ENCODE measurements at regions not wholly inside any gene's neighbourhood (a gene's known extent, or its start where the extent isn't known, plus 50 kb on each side); places are given as distances from the start of the nearest gene placed in this dataset.

DNA sequence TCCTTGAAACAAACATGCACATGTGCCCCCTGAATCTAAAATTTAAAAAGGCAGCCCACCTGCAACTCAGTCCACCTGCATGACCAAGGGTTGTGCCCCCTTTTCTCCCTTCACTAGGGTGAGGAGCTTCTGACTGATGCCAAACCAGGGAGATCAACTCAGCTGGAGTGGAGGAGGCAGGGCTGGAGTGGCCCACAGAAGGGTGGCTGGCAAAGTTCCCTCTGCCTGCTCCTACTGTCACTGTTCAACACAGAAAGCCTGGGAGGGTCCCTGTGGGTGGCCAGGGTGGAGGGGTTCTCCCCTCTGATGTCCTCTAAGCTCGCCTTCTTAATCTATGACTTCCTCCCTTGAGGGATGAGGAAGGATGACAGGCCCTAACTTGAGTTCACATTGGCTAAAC lies 55.7 kb upstream of the ANTXRL start:
- TF ChIP-seq, protein P1, sequence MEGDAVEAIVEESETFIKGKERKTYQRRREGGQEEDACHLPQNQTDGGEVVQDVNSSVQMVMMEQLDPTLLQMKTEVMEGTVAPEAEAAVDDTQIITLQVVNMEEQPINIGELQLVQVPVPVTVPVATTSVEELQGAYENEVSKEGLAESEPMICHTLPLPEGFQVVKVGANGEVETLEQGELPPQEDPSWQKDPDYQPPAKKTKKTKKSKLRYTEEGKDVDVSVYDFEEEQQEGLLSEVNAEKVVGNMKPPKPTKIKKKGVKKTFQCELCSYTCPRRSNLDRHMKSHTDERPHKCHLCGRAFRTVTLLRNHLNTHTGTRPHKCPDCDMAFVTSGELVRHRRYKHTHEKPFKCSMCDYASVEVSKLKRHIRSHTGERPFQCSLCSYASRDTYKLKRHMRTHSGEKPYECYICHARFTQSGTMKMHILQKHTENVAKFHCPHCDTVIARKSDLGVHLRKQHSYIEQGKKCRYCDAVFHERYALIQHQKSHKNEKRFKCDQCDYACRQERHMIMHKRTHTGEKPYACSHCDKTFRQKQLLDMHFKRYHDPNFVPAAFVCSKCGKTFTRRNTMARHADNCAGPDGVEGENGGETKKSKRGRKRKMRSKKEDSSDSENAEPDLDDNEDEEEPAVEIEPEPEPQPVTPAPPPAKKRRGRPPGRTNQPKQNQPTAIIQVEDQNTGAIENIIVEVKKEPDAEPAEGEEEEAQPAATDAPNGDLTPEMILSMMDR (IDR thresholded peaks at IDR 0.05; ENCODE audit: extremely low read depth, insufficient read depth, missing control alignments): no peak
- in situ Hi-C loops (cut with MboI; ENCODE audit: low pct_unique_long_range_greater_than_20kb, low sequenced_read_pairs, unreplicated experiment): no loop called here
- DNase-seq (ENCODE audit: low spot score): no peak

DNA sequence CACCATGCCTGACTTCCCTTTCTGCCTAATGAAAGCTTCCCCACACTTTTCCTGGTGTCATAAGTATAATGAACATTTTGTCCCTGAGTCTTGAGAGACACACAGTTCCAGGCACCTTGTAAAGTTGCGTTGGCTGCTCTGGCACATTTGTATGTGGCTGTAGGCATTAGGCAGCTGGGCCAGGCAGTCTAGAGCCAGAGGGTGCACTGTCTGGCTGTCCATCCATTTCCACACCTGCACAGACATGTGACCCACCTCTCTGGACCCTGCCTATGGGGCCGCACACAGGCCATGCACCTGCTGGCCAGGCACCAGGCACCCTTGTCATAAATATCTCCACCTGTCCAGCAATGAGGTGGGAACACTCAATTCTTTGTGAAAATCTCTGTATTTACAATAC lies 54.7 kb upstream of the ANTXRL start:
- no peak for DNase-seq (ENCODE audit: low spot score)
- TF ChIP-seq, protein P1 (IDR thresholded peaks at IDR 0.05; ENCODE audit: extremely low read depth, insufficient read depth, missing control alignments): no peak
- in situ Hi-C loops (cut with MboI; ENCODE audit: low pct_unique_long_range_greater_than_20kb, low sequenced_read_pairs, unreplicated experiment): no loop called here

DNA sequence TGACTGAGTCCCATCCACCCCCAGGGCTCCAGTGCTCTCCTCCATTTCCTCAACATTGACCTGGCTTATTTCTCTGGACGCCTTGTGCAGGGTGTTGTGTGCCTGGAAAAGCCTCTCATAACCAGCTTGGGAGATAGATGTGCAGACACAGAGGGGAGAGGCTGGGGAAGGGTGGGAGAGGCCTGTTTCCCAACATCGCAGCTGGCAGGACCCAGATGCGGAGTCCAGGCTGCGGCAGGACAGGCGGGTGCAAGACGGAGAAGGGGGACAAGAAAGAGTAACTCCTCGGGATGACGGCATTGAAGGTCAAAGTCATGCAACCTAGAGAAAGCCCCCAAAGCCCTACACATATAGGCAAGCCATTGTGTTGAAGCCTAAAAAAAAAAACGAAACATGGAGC lies 54.1 kb upstream of the ANTXRL start:
- DNase-seq (ENCODE audit: low spot score): no peak
- in situ Hi-C loops (cut with MboI; ENCODE audit: low pct_unique_long_range_greater_than_20kb, low sequenced_read_pairs, unreplicated experiment): no loop called here
- TF ChIP-seq, protein P1 (IDR thresholded peaks at IDR 0.05; ENCODE audit: extremely low read depth, insufficient read depth, missing control alignments): no peak

DNA sequence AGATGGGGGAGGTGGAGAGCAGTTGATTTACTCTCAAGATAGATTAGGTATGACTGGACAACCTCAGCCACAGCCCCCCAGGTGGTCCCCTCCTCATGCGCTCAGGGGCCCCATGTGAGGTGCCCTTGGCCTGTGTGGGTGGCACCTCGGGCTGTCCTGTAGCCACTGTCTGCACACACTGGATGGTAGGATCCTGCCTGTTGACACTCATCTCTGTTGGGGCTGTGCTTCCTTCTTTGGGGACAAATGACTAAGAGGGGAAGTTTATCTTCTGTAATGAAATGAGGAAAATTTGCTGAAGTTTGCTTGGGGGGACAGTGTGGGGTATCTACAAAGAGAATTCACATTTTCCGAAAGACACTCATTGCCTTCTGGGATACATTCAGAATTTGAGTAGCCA lies 53.6 kb upstream of the ANTXRL start:
- TF ChIP-seq, protein P1 (IDR thresholded peaks at IDR 0.05; ENCODE audit: extremely low read depth, insufficient read depth, missing control alignments): no peak
- DNase-seq (ENCODE audit: low spot score): no peak
- in situ Hi-C loops (cut with MboI; ENCODE audit: low pct_unique_long_range_greater_than_20kb, low sequenced_read_pairs, unreplicated experiment): no loop called here

DNA sequence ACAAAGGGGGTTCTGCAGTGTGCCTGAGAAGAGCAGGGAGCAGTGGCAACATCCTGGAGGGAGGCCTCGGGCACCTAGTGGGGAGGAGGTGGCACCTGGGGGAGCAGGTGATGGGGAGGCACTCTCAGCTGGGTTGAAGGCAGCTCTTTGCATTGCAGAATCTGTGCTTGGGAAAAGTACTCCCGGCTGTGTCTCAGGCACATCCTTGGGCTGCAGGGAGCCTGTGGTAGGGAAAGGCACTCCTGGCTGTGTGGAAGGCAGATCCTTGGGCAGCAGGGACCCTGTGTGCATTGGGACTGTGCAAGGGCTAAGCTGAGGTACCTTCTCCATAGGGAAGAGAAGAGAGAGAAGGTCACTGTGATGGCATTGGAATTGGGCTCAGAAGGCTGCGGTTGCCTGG lies 52.8 kb upstream of the ANTXRL start:
- in situ Hi-C loops (cut with MboI; ENCODE audit: low pct_unique_long_range_greater_than_20kb, low sequenced_read_pairs, unreplicated experiment): no loop called here
- DNase-seq (ENCODE audit: low spot score): no peak
- TF ChIP-seq, protein P1 (IDR thresholded peaks at IDR 0.05; ENCODE audit: extremely low read depth, insufficient read depth, missing control alignments): no peak

DNA sequence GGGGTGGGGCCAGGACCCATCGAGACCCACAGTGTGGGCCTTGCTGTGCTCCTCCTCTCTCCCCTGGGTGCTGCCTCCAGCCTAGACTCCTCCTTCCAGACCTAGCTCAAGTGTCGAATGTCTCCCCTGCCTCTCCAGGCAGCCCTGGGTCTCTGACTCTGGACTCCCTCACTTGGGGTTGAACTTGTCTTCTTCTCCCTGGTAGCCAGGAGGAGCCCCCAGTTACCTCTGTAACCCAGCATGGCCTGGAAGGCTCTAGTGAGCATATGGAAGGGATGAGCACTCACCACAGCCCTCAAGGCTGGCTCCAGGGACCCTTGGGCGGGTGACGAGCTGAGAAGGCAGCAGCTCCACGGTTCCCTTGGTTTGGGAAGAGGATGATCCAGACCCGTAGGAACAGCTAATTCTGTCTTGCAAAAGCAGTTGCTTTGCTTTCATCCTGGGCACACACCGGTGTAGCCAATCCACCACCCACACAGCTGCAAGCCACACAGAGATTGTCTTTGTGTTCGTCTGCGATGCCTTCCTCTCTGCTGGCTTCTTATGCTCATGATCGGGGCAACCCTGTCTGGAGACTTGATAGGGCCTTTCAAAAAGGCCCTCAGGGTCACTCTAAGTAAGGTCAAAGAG lies 52.3 kb upstream of the ANTXRL start:
- in situ Hi-C loops (cut with MboI; ENCODE audit: low pct_unique_long_range_greater_than_20kb, low sequenced_read_pairs, unreplicated experiment): no loop called here
- TF ChIP-seq, protein P1 (IDR thresholded peaks at IDR 0.05; ENCODE audit: extremely low read depth, insufficient read depth, missing control alignments): no peak

More for the DNA sequence above, 52.3 kb upstream of the ANTXRL start:
- DNase-seq (ENCODE audit: low spot score): no peak
